Esophagus squamous epithelium (tissue), 5 donors: ENCODE measurements at regions not wholly inside any gene's neighbourhood (a gene's known extent, or its start where the extent isn't known, plus 50 kb on each side); places are given as distances from the start of the nearest gene placed in this dataset.

Experiments used
- DNase-seq: peaks from one replicate; lab custom pipeline; 2025; lab: John Stamatoyannopoulos, UW
- H3K27ac ChIP-seq, 4 donors: fragments of 200-600 bp; sonication (generic); one replicate each; pipeline ENCODE4 v1.5.1; 2016 to 2019; ENCODE audit warnings: mild to moderate bottlenecking in 1 of 4
- H3K27me3 ChIP-seq, 4 donors: fragments of 200-600 bp; sonication (generic); 1 replicate in 3 of 4; 2 replicates in 1 of 4; pipeline versions ENCODE4 v1.5.1 to v1.6.0; 2017 to 2021; ENCODE audit warnings: antibody characterized with exemption in 1 of 4
- H3K36me3 ChIP-seq, 3 donors: fragments of 200-600 bp; sonication (generic); one replicate each; pipeline ENCODE4 v1.5.1; 2016 to 2019
- H3K4me1 ChIP-seq, 3 donors: fragments of 200-600 bp; sonication (generic); one replicate each; pipeline ENCODE4 v1.5.1; 2017 to 2019
- H3K4me3 ChIP-seq, 4 donors: fragments of 200-600 bp; sonication (generic); 1 replicate in 3 of 4; 2 replicates in 1 of 4; pipeline ENCODE4 v1.5.1; 2016 to 2019; ENCODE audit warnings: mild to moderate bottlenecking in 2 of 4, moderate library complexity in 1 of 4
- H3K9me3 ChIP-seq, 3 donors: fragments of 200-600 bp; sonication (generic); one replicate each; pipeline ENCODE4 v1.5.1; 2016 to 2019
- CTCF ChIP-seq, 6 experiments: fragments of 450-650 bp in 4 of 6; fragments of 200-600 bp in 2 of 6; sonication (generic) in 2 of 6; IDR thresholded peaks; one replicate each; pipeline ENCODE4 v1.5.1; 2016 to 2019; ENCODE audit warnings: antibody characterized with exemption in 6 of 6, mild to moderate bottlenecking in 4 of 6, moderate library complexity in 4 of 6
- POLR2A ChIP-seq, 4 donors: fragments of 450-650 bp; IDR thresholded peaks; one replicate each; pipeline ENCODE4 v1.6.1; 2017; ENCODE audit warnings: antibody characterized with exemption in 4 of 4, mild to moderate bottlenecking in 4 of 4, moderate library complexity in 3 of 4
- WGBS, 2 donors: methylation state at CpG; one replicate each; pipeline ENCODE4 v1.1.5; 2018; 5-methylcytosine and 5-hydroxymethylcytosine counted together
- intact Hi-C: fragments of 100-400 bp; cut with DNase I; formaldehyde crosslinking; loops from one replicate; pipeline ENCODE4 v1.15.0; 2022
- donor health status: DM: yes; HTN: yes; CAD: no.

GRCh38 chr15:88403351-88403791 is 63.8 kb downstream of the MRPL46 start:
- 65 to 66% methylated on average over 5 to 7 of the region's 9 CpGs for WGBS, 2 donors
- no peak for DNase-seq
- no peaks in the 10 kb centered on the region for H3K36me3 ChIP-seq
- H3K4me3 ChIP-seq: no peak overlapping the region
- H3K27me3 ChIP-seq: no peaks in the 10 kb centered on the region
- peaks cover 0 to 8% (median 0%) of the 10 kb centered on the region in 3 donors for H3K4me1 ChIP-seq
- no peak overlapping the region for H3K27ac ChIP-seq
- H3K9me3 ChIP-seq: no peaks in the 10 kb centered on the region
- intact Hi-C loops: no loop called here
- TF ChIP-seq POLR2A (IDR thresholded peaks at IDR 0.05): no peak
- TF ChIP-seq CTCF (IDR thresholded peaks at IDR 0.05): no peak

- 37 to 44% methylated on average over 5 to 9 of the region's 10 CpGs for WGBS, 2 donors
- H3K4me1 ChIP-seq: peaks cover 0 to 8% (median 0%) of the 10 kb centered on the region in 3 donors
- TF ChIP-seq CTCF (IDR thresholded peaks at IDR 0.05) (no peak), POLR2A (IDR thresholded peaks at IDR 0.05) (no peak)
- H3K9me3 ChIP-seq: no peaks in the 10 kb centered on the region
- H3K27ac ChIP-seq: no peak overlapping the region
- no peaks in the 10 kb centered on the region for H3K27me3 ChIP-seq
- DNase-seq: no peak
- no peaks in the 10 kb centered on the region for H3K36me3 ChIP-seq
- no peak overlapping the region for H3K4me3 ChIP-seq
- intact Hi-C loops: no loop called here
These were observed 65.1 kb downstream of the MRPL46 start for GRCh38 chr15:88401996-88402656.

GRCh38 chr15:88401251-88401995 is 65.8 kb downstream of the MRPL46 start:
- no peak for DNase-seq
- H3K27ac ChIP-seq: no peak overlapping the region
- 25 to 40% methylated on average over 6 to 10 of the region's 13 CpGs for WGBS, 2 donors

GRCh38 chr15:88400591-88401250 is 66.5 kb downstream of the MRPL46 start:
- Histone ChIP-seq H3K9me3 (no peaks in the 10 kb centered on the region), H3K36me3 (no peaks in the 10 kb centered on the region), H3K27me3 (no peaks in the 10 kb centered on the region), H3K4me3 (no peak overlapping the region), H3K27ac (no peak overlapping the region), H3K4me1 (peaks cover 0 to 8% (median 0%) of the 10 kb centered on the region in 3 donors)
- TF ChIP-seq POLR2A (IDR thresholded peaks at IDR 0.05) (no peak), CTCF (IDR thresholded peaks at IDR 0.05) (no peak)
- 61% methylated on average over 5 to 6 of the region's 6 CpGs for WGBS, 2 donors
- intact Hi-C loops: no loop called here
- no peak for DNase-seq

More at GRCh38 chr15:88401251-88401995, 65.8 kb downstream of the MRPL46 start:
- Histone ChIP-seq H3K4me1 (peaks cover 0 to 8% (median 0%) of the 10 kb centered on the region in 3 donors), H3K27me3 (no peaks in the 10 kb centered on the region), H3K4me3 (no peak overlapping the region), H3K36me3 (no peaks in the 10 kb centered on the region), H3K9me3 (no peaks in the 10 kb centered on the region)
- TF ChIP-seq POLR2A (IDR thresholded peaks at IDR 0.05) (no peak), CTCF (IDR thresholded peaks at IDR 0.05) (no peak)
- intact Hi-C loops: no loop called here

- intact Hi-C loops: no loop called here
These were observed 67.1 kb downstream of the MRPL46 start for GRCh38 chr15:88400084-88400483.

More at GRCh38 chr15:88400084-88400483, 67.1 kb downstream of the MRPL46 start:
- 82 to 90% methylated on average over 4 to 5 of the region's 5 CpGs for WGBS, 2 donors
- TF ChIP-seq CTCF (IDR thresholded peaks at IDR 0.05): no peak
- TF ChIP-seq POLR2A (IDR thresholded peaks at IDR 0.05): no peak
- Histone ChIP-seq H3K36me3 (no peaks in the 10 kb centered on the region), H3K4me1 (peaks cover 0 to 8% (median 0%) of the 10 kb centered on the region in 3 donors), H3K27me3 (no peaks in the 10 kb centered on the region), H3K9me3 (no peaks in the 10 kb centered on the region), H3K27ac (no peak overlapping the region), H3K4me3 (no peak overlapping the region)
- no peak for DNase-seq
